Activated CD8-positive, alpha-beta T cell treated with anti-CD3 and anti-CD28 coated beads, Interleukin-2, amount 10 ng/mL, durations not matched to agents 7 days and 5 days (primary cell): ENCODE measurements at regions not wholly inside any gene's neighbourhood (a gene's known extent, or its start where the extent isn't known, plus 50 kb on each side); places are given as distances from the start of the nearest gene placed in this dataset.

ENCODE experiments used
- ATAC-seq: fragments of 150-1000 bp; cut with Tn5 transposase; one replicate; pipeline ENCODE4 v1.10.0; 2021; ENCODE audit warnings: moderate library complexity
- CTCF ChIA-PET: fragments of 350-600 bp; sonication (Branson Sonifier 250); formaldehyde crosslinking; loops from one replicate; lab custom pipeline; 2021; ENCODE audit warnings: antibody characterized with exemption; lab: Charles Lee
- POLR2A ChIA-PET: fragments of 350-600 bp; sonication (Branson Sonifier 250); formaldehyde crosslinking; loops from one replicate; lab custom pipeline; 2021; ENCODE audit warnings: antibody characterized with exemption; lab: Charles Lee
- DNase-seq: peaks from one replicate; pipeline ENCODE4 v3.0.0-alpha.2; 2020
- H3K27ac Mint-ChIP-seq: one replicate; pipeline ENCODE4 v1.8.0; 2021; ENCODE audit warnings: mild to moderate bottlenecking, mixed read lengths
- H3K27me3 Mint-ChIP-seq: one replicate; pipeline ENCODE4 v1.8.0; 2021; ENCODE audit warnings: low read depth, mixed read lengths
- H3K36me3 Mint-ChIP-seq: one replicate; pipeline ENCODE4 v1.8.0; 2021; ENCODE audit warnings: low read depth, mixed read lengths
- H3K4me1 Mint-ChIP-seq: one replicate; pipeline ENCODE4 v1.8.0; 2021; ENCODE audit warnings: low read depth, mixed read lengths
- H3K4me3 Mint-ChIP-seq: one replicate; pipeline ENCODE4 v1.8.0; 2021; ENCODE audit warnings: mild to moderate bottlenecking, mixed read lengths
- H3K9me3 Mint-ChIP-seq: one replicate; pipeline ENCODE4 v1.8.0; 2022; ENCODE audit warnings: mixed read lengths; ENCODE audit not compliant: insufficient read depth

GRCh38 chr7:121643320-121643719 is 229.6 kb upstream of the PTPRZ1 start:
- Mint-ChIP-seq H3K4me3 (no peak overlapping the region), H3K27ac (no peak overlapping the region), H3K9me3 (no peaks in the 10 kb centered on the region), H3K27me3 (no peaks in the 10 kb centered on the region), H3K36me3 (no peaks in the 10 kb centered on the region), H3K4me1 (no peaks in the 10 kb centered on the region)
- no peak for DNase-seq
- CTCF ChIA-PET = no interaction called here
- no peak for ATAC-seq
- POLR2A ChIA-PET = no interaction called here

DNA sequence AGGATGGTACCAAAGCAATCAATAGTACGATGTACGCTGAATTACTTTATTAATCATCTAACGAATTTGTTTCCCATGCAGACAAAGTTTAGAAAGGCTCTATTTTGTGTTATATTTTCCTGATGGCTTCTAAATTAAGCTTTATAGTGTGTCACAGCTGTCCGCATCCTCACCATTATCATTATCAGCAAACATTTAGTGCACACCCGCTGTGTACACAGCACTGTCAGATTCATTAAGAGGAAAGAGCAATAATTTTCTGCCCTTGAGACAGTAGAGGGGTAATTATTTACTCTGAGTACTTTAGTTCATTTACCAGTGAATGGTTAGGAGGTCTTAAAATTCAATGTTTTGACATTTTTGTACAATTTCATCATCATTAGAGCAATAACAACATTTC is 233.3 kb upstream of the PTPRZ1 start:
- Mint-ChIP-seq H3K4me1 (no peaks in the 10 kb centered on the region), H3K36me3 (no peaks in the 10 kb centered on the region), H3K9me3 (no peaks in the 10 kb centered on the region), H3K27ac (no peak overlapping the region), H3K27me3 (no peaks in the 10 kb centered on the region), H3K4me3 (no peak overlapping the region)
- ChIA-PET POLR2A (no interaction called here), CTCF (no interaction called here)
- DNase-seq (no peak), ATAC-seq (no peak)

DNA sequence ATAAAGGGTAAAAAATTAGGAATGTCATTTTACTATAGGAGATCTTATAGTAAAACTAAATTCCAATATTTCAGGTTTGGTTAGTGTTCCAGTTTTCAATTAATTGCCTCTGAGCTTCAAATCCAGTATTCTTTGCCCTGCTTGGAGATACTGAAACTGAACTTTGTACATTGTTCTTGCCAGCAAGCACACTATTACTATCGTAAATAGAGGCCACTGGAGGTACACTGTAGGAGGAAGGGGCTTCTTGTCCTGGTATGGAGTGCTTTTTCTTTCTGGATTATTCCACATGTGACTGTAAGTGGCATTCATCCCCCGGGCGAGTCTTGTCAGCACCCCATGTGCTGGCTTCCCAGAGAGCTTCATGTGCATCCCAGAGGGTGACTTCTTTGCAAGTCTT is 234.7 kb upstream of the PTPRZ1 start:
- no peak for DNase-seq
- H3K27me3 Mint-ChIP-seq = no peaks in the 10 kb centered on the region
- ChIA-PET POLR2A (no interaction called here), CTCF (no interaction called here)
- H3K4me3 Mint-ChIP-seq = no peak overlapping the region
- no peaks in the 10 kb centered on the region for H3K36me3 Mint-ChIP-seq
- no peak overlapping the region for H3K27ac Mint-ChIP-seq
- ATAC-seq = no peak
- H3K4me1 Mint-ChIP-seq = no peaks in the 10 kb centered on the region
- no peaks in the 10 kb centered on the region for H3K9me3 Mint-ChIP-seq

- no peak overlapping the region for H3K27ac Mint-ChIP-seq
- ATAC-seq = no peak
- POLR2A ChIA-PET = no interaction called here
- DNase-seq = no peak
- CTCF ChIA-PET = no interaction called here
- no peaks in the 10 kb centered on the region for H3K9me3 Mint-ChIP-seq
- no peaks in the 10 kb centered on the region for H3K36me3 Mint-ChIP-seq
- H3K4me3 Mint-ChIP-seq = no peak overlapping the region
- H3K27me3 Mint-ChIP-seq = no peaks in the 10 kb centered on the region
- no peaks in the 10 kb centered on the region for H3K4me1 Mint-ChIP-seq
Observed at GRCh38 chr7:121634356-121634755, 238.2 kb upstream of the FAM3C start.

DNA sequence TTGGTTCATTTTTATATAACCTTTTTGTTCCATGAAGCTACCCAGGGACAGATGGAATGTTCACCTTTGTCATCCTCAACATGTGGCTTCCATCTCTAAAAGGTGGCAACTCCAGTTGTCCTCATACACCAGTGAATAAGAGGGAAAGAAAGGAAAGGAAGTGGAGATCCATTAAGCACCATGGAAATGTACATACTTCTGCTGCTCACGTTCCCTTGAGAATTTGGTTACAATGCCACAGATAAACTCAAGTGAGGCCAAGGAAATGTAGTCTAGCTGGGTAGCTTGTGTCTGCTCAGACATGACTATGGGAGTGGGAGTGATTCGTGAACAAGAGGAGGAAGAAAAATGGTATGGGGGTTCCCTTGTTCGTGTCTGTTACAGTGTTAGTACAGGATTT is 237.1 kb upstream of the FAM3C start:
- no peak overlapping the region for H3K4me3 Mint-ChIP-seq
- no peaks in the 10 kb centered on the region for H3K9me3 Mint-ChIP-seq
- no peaks in the 10 kb centered on the region for H3K27me3 Mint-ChIP-seq
- ChIA-PET POLR2A (no interaction called here), CTCF (no interaction called here)
- no peak for ATAC-seq
- no peak for DNase-seq
- H3K27ac Mint-ChIP-seq = no peak overlapping the region
- H3K36me3 Mint-ChIP-seq = no peaks in the 10 kb centered on the region
- no peaks in the 10 kb centered on the region for H3K4me1 Mint-ChIP-seq

GRCh38 chr7:121624958-121625357 is 228.8 kb upstream of the FAM3C start:
- ATAC-seq (no peak), DNase-seq (no peak)
- H3K27me3 Mint-ChIP-seq = no peaks in the 10 kb centered on the region
- H3K36me3 Mint-ChIP-seq = no peaks in the 10 kb centered on the region
- H3K4me1 Mint-ChIP-seq = no peaks in the 10 kb centered on the region
- CTCF ChIA-PET = no interaction called here
- POLR2A ChIA-PET = no interaction called here
- H3K9me3 Mint-ChIP-seq = no peaks in the 10 kb centered on the region
- no peak overlapping the region for H3K4me3 Mint-ChIP-seq
- H3K27ac Mint-ChIP-seq = no peak overlapping the region

DNA sequence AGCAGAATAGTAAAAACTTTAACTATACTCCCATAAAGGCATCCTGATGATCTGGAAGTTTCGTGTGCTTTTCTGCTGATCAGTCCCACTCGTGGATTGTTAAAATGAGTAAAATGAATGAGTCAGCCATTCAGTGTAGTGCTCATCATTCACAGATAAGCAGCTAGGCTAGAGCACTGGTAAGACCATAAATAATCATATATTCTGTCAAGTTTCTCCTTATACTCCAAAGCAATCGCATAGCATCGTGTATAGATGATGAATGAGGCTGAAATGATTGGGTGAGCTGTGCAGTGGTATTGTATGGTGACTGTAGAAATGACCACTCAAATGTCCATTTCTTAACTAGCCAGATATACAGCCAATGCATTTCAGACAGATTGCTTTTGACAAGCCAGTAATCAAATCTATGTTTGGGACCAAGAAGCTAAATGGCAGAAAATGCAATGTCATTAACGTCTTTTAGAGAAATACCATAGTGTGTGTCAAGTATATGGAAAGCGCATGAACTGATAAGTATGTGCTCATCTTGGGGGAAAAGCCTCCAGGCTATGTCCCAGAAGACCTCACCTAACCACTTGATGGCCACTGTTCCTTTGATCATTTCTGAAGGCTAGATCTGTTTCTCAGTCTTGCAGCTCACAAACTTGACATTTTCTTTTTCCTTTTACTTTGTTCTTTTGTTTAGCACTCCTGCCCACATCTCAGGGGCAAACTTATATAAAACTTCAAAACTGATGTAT is 227.2 kb upstream of the FAM3C start:
- H3K4me3 Mint-ChIP-seq = no peak overlapping the region
- ChIA-PET CTCF (no interaction called here), POLR2A (interaction anchor here (1.0 kb wide), 1 partner anchor 7 kb away, joined by 4 read pairs; no protein-coding TSS in a partner anchor)
- H3K27ac Mint-ChIP-seq = no peak overlapping the region
- DNase-seq (no peak), ATAC-seq (no peak)
- H3K4me1 Mint-ChIP-seq = no peaks in the 10 kb centered on the region
- H3K36me3 Mint-ChIP-seq = no peaks in the 10 kb centered on the region
- H3K27me3 Mint-ChIP-seq = no peaks in the 10 kb centered on the region
- H3K9me3 Mint-ChIP-seq = no peaks in the 10 kb centered on the region

GRCh38 chr7:121621937-121622336 is 225.8 kb upstream of the FAM3C start:
- POLR2A ChIA-PET = no interaction called here
- Mint-ChIP-seq H3K36me3 (no peaks in the 10 kb centered on the region), H3K27me3 (no peaks in the 10 kb centered on the region), H3K27ac (no peak overlapping the region), H3K4me3 (no peak overlapping the region), H3K4me1 (no peaks in the 10 kb centered on the region), H3K9me3 (no peaks in the 10 kb centered on the region)
- CTCF ChIA-PET = no interaction called here
- DNase-seq (no peak), ATAC-seq (no peak)

DNA sequence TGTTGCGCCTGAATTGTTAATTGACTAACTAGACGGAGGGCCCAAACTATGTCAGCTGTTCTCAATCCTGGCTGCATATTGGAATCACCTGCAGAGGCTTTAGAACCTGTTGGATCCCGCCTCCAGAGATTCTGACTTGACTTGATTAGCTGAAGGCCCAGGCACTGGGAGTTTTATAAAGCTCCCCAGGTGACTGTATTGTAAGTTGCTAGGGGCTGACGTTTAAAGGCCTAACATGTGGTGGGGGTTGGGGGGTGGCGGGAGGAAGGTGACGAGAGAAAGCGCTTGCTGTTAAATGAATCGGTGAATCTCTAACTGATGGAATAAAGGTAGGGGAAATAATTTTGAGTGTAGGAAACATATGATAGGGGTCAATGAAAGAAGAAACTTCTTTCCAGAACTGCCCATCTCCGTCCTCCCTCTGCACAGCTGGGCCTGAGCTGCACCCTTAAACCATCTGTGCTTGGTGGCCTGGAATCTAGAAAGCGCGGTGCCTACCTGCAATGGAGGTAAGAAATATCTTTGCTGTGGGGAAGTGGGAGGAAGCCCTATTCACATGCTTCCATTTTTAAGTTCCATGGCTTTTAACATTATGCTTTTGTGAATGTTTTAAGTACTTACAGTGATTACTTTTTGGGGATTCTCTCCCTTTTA is 225.0 kb upstream of the FAM3C start:
- DNase-seq (no peak), ATAC-seq (no peak)
- H3K4me3 Mint-ChIP-seq = no peak overlapping the region
- H3K9me3 Mint-ChIP-seq = no peaks in the 10 kb centered on the region
- POLR2A ChIA-PET = no interaction called here
- H3K36me3 Mint-ChIP-seq = no peaks in the 10 kb centered on the region
- H3K27ac Mint-ChIP-seq = no peak overlapping the region
- no peaks in the 10 kb centered on the region for H3K27me3 Mint-ChIP-seq
- no peaks in the 10 kb centered on the region for H3K4me1 Mint-ChIP-seq
- CTCF ChIA-PET = no interaction called here

DNA sequence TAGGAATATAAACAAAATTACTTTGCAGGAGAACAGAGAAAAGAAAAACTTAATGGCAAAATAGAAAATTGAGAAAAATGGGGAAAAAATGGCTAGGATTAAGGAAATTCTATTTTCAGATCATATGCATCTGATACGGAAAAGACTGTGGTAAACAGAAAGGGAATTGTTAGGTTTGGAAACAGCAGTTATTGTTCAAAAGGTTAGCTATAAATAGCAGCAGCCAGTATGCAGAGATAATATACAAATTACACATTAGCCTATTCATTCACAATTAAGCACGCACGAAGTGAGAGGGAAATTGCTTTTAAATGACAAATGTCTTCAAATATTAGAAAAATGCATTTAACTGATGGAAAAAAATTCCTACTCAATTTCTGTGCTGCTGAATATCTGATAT is 224.1 kb upstream of the FAM3C start:
- H3K36me3 Mint-ChIP-seq = no peaks in the 10 kb centered on the region
- H3K4me1 Mint-ChIP-seq = no peaks in the 10 kb centered on the region
- DNase-seq (no peak), ATAC-seq (no peak)
- H3K9me3 Mint-ChIP-seq = no peaks in the 10 kb centered on the region
- H3K27me3 Mint-ChIP-seq = no peaks in the 10 kb centered on the region
- ChIA-PET CTCF (no interaction called here), POLR2A (no interaction called here)
- H3K4me3 Mint-ChIP-seq = no peak overlapping the region
- no peak overlapping the region for H3K27ac Mint-ChIP-seq

GRCh38 chr7:121618182-121618581 is 222.1 kb upstream of the FAM3C start:
- ATAC-seq = no peak
- H3K27ac Mint-ChIP-seq = no peak overlapping the region
- no peaks in the 10 kb centered on the region for H3K9me3 Mint-ChIP-seq

GRCh38 chr7:121610243-121610642 is 214.1 kb upstream of the FAM3C start:
- Mint-ChIP-seq H3K9me3 (no peaks in the 10 kb centered on the region), H3K4me1 (no peaks in the 10 kb centered on the region), H3K4me3 (no peak overlapping the region), H3K36me3 (no peaks in the 10 kb centered on the region), H3K27ac (no peak overlapping the region), H3K27me3 (no peaks in the 10 kb centered on the region)
- POLR2A ChIA-PET = no interaction called here
- CTCF ChIA-PET = no interaction called here
- ATAC-seq = no peak
- DNase-seq = no peak

More at GRCh38 chr7:121618182-121618581, 222.1 kb upstream of the FAM3C start:
- no peak overlapping the region for H3K4me3 Mint-ChIP-seq
- no peaks in the 10 kb centered on the region for H3K36me3 Mint-ChIP-seq
- H3K27me3 Mint-ChIP-seq = no peaks in the 10 kb centered on the region
- ChIA-PET POLR2A (no interaction called here), CTCF (no interaction called here)
- H3K4me1 Mint-ChIP-seq = no peaks in the 10 kb centered on the region
- no peak for DNase-seq
